ENCODE measurements at regions not wholly inside any gene's neighbourhood (a gene's known extent, or its start where the extent isn't known, plus 50 kb on each side); places are given as distances from the start of the nearest gene placed in this dataset.

GRCh38 chr15:25066708-25067107, 111.9 kb downstream of the SNRPN start:
- TF ChIP-seq CTCF (IDR thresholded peaks at IDR 0.05): no peak
- TF ChIP-seq EP300 (IDR thresholded peaks at IDR 0.05): no peak
- TF ChIP-seq POLR2A (IDR thresholded peaks at IDR 0.05): no peak

Data from tibial nerve (tissue), 4 donors.